Sigmoid colon (tissue), 6 donors: ENCODE measurements at regions not wholly inside any gene's neighbourhood (a gene's known extent, or its start where the extent isn't known, plus 50 kb on each side); places are given as distances from the start of the nearest gene placed in this dataset.

ENCODE experiments used
- DNase-seq: peaks from one replicate; pipeline ENCODE4 v3.0.0-alpha.2; 2019
- H3K27ac ChIP-seq, 4 donors: fragments of 200-600 bp; sonication (generic); one replicate each; pipeline ENCODE4 v1.5.1; 2016 to 2019; ENCODE audit warnings: mild to moderate bottlenecking in 1 of 4
- H3K27me3 ChIP-seq, 3 donors: fragments of 200-600 bp; sonication (generic); one replicate each; pipeline ENCODE4 v1.5.1; 2019; ENCODE audit warnings: mild to moderate bottlenecking in 1 of 3
- H3K36me3 ChIP-seq, 4 donors: fragments of 200-600 bp; sonication (generic); one replicate each; pipeline ENCODE4 v1.5.1; 2016 to 2019
- H3K4me1 ChIP-seq, 4 donors: fragments of 200-600 bp; sonication (generic); one replicate each; pipeline ENCODE4 v1.5.1; 2017 to 2019
- H3K4me3 ChIP-seq, 4 donors: fragments of 200-600 bp; sonication (generic); one replicate each; pipeline ENCODE4 v1.5.1; 2017 to 2019; ENCODE audit warnings: mild to moderate bottlenecking in 2 of 4, moderate library complexity in 1 of 4
- H3K9me3 ChIP-seq, 4 donors: fragments of 200-600 bp in 3 of 4; sonication (generic) in 3 of 4; one replicate each; pipeline versions ENCODE4 v1.5.1 to v1.6.1; 2013 to 2019
- EP300 ChIP-seq, 4 donors: sonication (generic); formaldehyde crosslinking; IDR thresholded peaks; one replicate each; pipeline ENCODE4 v1.6.1; 2017; ENCODE audit warnings: antibody characterized with exemption in 4 of 4
- POLR2A ChIP-seq, 2 donors: fragments of 450-650 bp; IDR thresholded peaks; one replicate each; pipeline ENCODE4 v1.6.1; 2016; ENCODE audit warnings: antibody characterized with exemption in 2 of 2, mild to moderate bottlenecking in 2 of 2, moderate library complexity in 2 of 2
- POLR2AphosphoS5 ChIP-seq, 4 donors: sonication (generic); formaldehyde crosslinking; IDR thresholded peaks; one replicate each; pipeline ENCODE4 v1.6.1; 2017; ENCODE audit warnings: antibody characterized with exemption in 4 of 4
- WGBS, 2 donors: extraction: QIAGEN DNeasy Blood & Tissue Kit; methylation state at CpG; one replicate each; pipeline ENCODE4 v1.1.7; 2013; 5-methylcytosine and 5-hydroxymethylcytosine counted together
- intact Hi-C: fragments of 100-400 bp; cut with DNase I; formaldehyde crosslinking; loops from one replicate; pipeline ENCODE4 v1.15.1; 2023
- TF ChIP-seq, protein P1 (sequence below), 4 experiments: fragments of 450-650 bp in 3 of 4; fragments of 200-600 bp in 1 of 4; IDR thresholded peaks; one replicate each; pipeline ENCODE4 v1.5.1; 2016 to 2019; ENCODE audit warnings: antibody characterized with exemption in 4 of 4, mild to moderate bottlenecking in 3 of 4, moderate library complexity in 2 of 4
- donor health status: healthy with polysubstance abuse.
- donor health status: healthy.

DNA sequence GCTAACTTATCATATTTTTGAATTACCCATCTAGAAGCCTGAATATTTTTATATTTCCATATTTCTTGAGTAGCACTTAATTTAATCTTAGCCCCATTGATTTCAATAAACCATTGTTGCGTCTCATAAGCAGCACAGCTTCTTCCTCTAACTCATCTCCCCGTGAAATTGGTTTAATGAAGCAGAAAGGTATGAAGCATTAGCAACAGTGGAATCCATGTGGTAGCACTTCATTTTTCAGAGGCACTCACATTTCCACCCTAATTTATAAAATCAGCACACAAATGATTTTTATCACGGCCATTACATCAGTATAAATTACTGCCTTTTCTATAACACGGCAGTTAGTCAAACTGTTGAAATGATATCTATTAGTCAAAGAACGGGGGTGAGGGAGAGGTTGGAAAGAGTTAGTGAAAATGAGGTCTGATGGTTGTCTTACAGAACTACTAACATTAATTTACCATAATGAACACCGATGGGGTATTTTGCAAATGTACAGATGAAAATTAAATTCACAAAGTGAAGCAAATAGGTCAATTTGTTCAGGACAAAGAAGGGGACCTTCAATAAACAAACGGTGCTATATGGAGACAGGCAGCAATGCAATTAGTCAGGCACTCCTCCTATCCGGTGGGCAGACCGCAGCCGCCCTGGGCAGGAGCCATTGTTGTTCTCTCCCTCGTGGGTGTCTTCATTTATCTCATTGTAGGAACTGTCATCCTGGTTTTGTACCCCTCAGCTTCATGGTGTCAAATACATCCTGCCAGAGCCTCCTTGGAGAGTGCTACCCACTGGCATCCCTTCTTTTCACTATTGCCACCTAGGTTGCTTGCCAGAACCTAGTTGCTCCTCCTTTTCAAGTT, 205.7 kb downstream of the SOX3 start:
- Histone ChIP-seq H3K27me3 (no peaks in the 10 kb centered on the region), H3K4me3 (no peak overlapping the region), H3K4me1 (no peaks in the 10 kb centered on the region), H3K36me3 (no peaks in the 10 kb centered on the region), H3K27ac (no peak overlapping the region), H3K9me3 (no peaks in the 10 kb centered on the region)
- intact Hi-C loops: no loop called here
- TF ChIP-seq POLR2AphosphoS5 (IDR thresholded peaks at IDR 0.05) (no peak), POLR2A (IDR thresholded peaks at IDR 0.05) (no peak), EP300 (IDR thresholded peaks at IDR 0.05) (no peak)
- TF ChIP-seq, protein P1, sequence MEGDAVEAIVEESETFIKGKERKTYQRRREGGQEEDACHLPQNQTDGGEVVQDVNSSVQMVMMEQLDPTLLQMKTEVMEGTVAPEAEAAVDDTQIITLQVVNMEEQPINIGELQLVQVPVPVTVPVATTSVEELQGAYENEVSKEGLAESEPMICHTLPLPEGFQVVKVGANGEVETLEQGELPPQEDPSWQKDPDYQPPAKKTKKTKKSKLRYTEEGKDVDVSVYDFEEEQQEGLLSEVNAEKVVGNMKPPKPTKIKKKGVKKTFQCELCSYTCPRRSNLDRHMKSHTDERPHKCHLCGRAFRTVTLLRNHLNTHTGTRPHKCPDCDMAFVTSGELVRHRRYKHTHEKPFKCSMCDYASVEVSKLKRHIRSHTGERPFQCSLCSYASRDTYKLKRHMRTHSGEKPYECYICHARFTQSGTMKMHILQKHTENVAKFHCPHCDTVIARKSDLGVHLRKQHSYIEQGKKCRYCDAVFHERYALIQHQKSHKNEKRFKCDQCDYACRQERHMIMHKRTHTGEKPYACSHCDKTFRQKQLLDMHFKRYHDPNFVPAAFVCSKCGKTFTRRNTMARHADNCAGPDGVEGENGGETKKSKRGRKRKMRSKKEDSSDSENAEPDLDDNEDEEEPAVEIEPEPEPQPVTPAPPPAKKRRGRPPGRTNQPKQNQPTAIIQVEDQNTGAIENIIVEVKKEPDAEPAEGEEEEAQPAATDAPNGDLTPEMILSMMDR (IDR thresholded peaks at IDR 0.05): no peak
- WGBS, 2 donors: 75 to 82% methylated on average over 11 of the region's 11 CpGs
- DNase-seq: no peak

DNA sequence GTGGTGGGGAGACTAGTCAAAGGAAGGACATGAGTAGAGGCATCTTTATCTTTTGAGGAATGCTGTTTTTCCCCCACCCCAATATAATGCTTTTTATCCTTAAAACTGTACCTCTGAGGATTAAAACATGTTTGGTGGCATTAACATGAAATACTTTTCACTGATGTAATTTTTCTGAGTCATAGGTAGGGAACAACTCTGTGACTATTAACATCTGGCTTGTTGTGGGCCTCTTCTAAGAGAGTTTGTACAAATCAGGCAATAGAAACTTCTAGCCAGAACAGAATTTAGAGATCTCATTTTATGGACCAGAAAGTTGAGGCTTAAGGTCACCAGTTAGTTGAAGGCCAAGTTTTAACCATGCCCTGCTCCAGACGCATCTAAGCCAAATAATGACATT, 207.6 kb downstream of the SOX3 start:
- H3K4me1 ChIP-seq: no peaks in the 10 kb centered on the region
- WGBS, 2 donors: 91 to 97% methylated on average over 1 of the region's 1 CpG
- no peak overlapping the region for H3K27ac ChIP-seq
- TF ChIP-seq, protein P1 (IDR thresholded peaks at IDR 0.05): no peak
- TF ChIP-seq EP300 (IDR thresholded peaks at IDR 0.05) (no peak), POLR2AphosphoS5 (IDR thresholded peaks at IDR 0.05) (no peak), POLR2A (IDR thresholded peaks at IDR 0.05) (no peak)
- intact Hi-C loops: no loop called here
- no peaks in the 10 kb centered on the region for H3K9me3 ChIP-seq
- H3K36me3 ChIP-seq: no peaks in the 10 kb centered on the region
- peaks cover 0 to under 1% (median 0%) of the 10 kb centered on the region in 3 donors for H3K27me3 ChIP-seq
- no peak for DNase-seq
- no peak overlapping the region for H3K4me3 ChIP-seq

DNA sequence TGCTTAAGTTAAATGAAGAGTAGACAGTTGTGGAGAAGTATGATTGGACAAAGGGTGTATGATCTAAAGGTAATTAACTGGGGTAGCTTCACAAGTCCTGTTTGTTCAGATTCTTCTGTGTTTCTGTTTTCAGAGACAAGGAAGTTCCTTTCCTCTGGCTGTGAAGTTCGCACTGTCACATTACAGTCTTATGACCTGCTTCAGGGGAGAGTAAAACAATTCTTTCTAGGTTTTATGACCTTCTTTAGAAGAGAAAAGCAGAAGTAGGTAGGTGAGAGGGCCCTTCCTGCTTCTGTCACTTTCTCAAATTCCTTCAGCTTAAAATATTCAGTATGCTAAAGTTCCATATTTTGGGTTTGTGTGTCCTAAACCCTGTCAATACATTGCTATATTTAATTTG, 211.9 kb downstream of the SOX3 start:
- Histone ChIP-seq H3K4me1 (no peaks in the 10 kb centered on the region), H3K9me3 (no peaks in the 10 kb centered on the region), H3K27me3 (peaks cover 0 to 2% (median 0%) of the 10 kb centered on the region in 3 donors), H3K27ac (no peak overlapping the region), H3K4me3 (no peak overlapping the region), H3K36me3 (no peaks in the 10 kb centered on the region)
- DNase-seq: no peak
- TF ChIP-seq POLR2AphosphoS5 (IDR thresholded peaks at IDR 0.05) (no peak), EP300 (IDR thresholded peaks at IDR 0.05) (no peak), POLR2A (IDR thresholded peaks at IDR 0.05) (no peak)
- TF ChIP-seq, protein P1 (IDR thresholded peaks at IDR 0.05): no peak
- intact Hi-C loops: no loop called here
- WGBS, 2 donors: 0 to 3% methylated on average over 1 of the region's 1 CpG

DNA sequence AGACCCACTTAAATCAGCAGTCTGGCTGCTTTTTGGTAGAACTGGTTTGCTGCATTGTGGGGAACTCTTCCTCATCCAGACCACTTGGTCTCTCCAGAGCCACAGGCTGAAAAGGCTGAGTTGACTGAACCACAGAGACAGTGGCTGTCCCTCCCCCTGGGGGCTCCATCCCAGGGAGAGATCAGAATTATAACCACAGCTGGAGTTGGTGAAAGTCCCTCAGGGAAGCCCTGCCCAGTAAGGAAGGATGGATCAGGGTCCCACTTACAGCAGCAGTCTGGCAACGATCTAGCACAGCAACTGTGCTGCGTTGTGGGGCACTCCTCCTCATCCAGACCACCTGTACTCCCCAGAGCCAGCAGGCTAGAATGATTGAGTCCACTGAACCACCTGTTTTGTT, 212.7 kb downstream of the SOX3 start:
- 54 to 91% methylated on average over 2 of the region's 2 CpGs for WGBS, 2 donors
- no peaks in the 10 kb centered on the region for H3K36me3 ChIP-seq
- no peak for DNase-seq

More for the DNA sequence above, 212.7 kb downstream of the SOX3 start:
- no peaks in the 10 kb centered on the region for H3K9me3 ChIP-seq
- intact Hi-C loops: no loop called here
- peaks cover 0 to 2% (median 0%) of the 10 kb centered on the region in 3 donors for H3K27me3 ChIP-seq
- no peak overlapping the region for H3K27ac ChIP-seq
- H3K4me3 ChIP-seq: no peak overlapping the region
- TF ChIP-seq POLR2A (IDR thresholded peaks at IDR 0.05): no peak
- TF ChIP-seq EP300 (IDR thresholded peaks at IDR 0.05): no peak
- TF ChIP-seq, protein P1 (IDR thresholded peaks at IDR 0.05): no peak
- TF ChIP-seq POLR2AphosphoS5 (IDR thresholded peaks at IDR 0.05): no peak
- H3K4me1 ChIP-seq: no peaks in the 10 kb centered on the region
